Suprapubic skin (tissue), 3 donors: ENCODE measurements at regions not wholly inside any gene's neighbourhood (a gene's known extent, or its start where the extent isn't known, plus 50 kb on each side); places are given as distances from the start of the nearest gene placed in this dataset.

Experiments
- POLR2A ChIP-seq, 2 donors: fragments of 450-650 bp; IDR thresholded peaks; one replicate each; pipeline ENCODE4 v1.6.1; 2017; ENCODE audit warnings: antibody characterized with exemption in 2 of 2, mild to moderate bottlenecking in 2 of 2, moderate library complexity in 2 of 2
- TF ChIP-seq, protein P1 (sequence below), 2 donors: fragments of 200-600 bp in 1 of 2; fragments of 450-650 bp in 1 of 2; sonication (generic) in 1 of 2; IDR thresholded peaks; one replicate each; pipeline ENCODE4 v1.5.1; 2016 to 2019; ENCODE audit warnings: antibody characterized with exemption in 2 of 2, mild to moderate bottlenecking in 1 of 2, moderate library complexity in 1 of 2

DNA sequence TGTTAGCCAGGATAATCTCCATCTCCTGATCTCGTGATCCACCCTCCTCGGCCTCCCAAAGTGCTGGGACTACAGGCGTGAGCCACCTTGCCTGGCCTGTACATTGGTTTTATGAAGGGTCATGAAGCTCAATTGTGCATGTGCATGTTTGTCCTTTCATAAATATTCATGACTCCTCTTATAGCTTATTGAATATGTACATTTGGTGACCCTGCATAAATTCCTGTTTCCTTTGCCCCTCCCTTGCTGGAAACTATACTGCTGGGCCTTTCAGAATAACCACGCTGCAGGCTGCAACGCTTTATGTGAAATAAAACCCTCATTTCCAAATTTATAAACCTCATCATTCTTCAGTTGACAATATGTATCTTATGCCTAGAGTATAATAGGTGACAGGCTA is 978.0 kb upstream of the LCORL start:
- TF ChIP-seq, protein P1, sequence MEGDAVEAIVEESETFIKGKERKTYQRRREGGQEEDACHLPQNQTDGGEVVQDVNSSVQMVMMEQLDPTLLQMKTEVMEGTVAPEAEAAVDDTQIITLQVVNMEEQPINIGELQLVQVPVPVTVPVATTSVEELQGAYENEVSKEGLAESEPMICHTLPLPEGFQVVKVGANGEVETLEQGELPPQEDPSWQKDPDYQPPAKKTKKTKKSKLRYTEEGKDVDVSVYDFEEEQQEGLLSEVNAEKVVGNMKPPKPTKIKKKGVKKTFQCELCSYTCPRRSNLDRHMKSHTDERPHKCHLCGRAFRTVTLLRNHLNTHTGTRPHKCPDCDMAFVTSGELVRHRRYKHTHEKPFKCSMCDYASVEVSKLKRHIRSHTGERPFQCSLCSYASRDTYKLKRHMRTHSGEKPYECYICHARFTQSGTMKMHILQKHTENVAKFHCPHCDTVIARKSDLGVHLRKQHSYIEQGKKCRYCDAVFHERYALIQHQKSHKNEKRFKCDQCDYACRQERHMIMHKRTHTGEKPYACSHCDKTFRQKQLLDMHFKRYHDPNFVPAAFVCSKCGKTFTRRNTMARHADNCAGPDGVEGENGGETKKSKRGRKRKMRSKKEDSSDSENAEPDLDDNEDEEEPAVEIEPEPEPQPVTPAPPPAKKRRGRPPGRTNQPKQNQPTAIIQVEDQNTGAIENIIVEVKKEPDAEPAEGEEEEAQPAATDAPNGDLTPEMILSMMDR (IDR thresholded peaks at IDR 0.05), result no peak
- no peak for TF ChIP-seq POLR2A (IDR thresholded peaks at IDR 0.05)
